ENCODE measurements at regions not wholly inside any gene's neighbourhood (a gene's known extent, or its start where the extent isn't known, plus 50 kb on each side); places are given as distances from the start of the nearest gene placed in this dataset.

DNA sequence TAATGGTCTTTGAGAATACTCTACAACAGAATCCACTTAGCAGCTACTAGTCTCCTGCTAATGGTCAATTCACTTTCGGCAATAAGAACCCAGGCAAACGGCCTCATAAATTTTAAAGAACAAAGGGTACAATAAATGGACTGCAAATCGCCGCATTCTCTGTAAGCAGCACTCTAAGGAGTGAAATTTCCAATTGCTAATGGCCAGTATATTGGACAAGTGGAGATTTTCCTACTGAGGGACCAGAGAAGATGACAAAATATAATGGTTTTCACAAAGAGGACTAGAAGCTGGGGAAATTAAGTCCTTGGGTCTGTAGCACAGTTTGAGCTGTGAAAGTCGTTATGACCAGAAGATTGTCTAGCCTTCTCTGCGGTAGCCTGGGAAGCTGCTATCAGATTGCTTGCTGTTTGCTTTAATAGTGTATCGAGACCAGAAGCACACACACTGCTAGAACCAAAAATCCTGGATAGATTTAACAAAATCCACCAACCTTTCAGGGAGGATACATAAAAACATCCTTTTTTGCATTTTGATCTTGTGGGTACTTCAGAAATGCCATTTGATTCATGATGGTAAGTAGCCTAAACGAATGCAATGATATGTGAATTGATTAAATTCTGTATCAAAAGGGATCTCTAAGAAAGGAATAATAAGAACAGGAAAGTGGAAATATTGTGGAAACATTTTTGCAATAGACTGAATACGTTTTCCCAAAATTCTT, 53.6 kb upstream of the ATP8B1 start:
- 43% methylated on average over 6 of the region's 9 CpGs for WGBS (ENCODE audit: insufficient coverage)
- no peak for DNase-seq
- H3K27ac ChIP-seq (ENCODE audit: low read length), result no peak overlapping the region
- H3K36me3 ChIP-seq (ENCODE audit: control insufficient read depth, insufficient read depth, low read length), result no peaks in the 10 kb centered on the region
- no peaks in the 10 kb centered on the region for H3K27me3 ChIP-seq (ENCODE audit: control insufficient read depth, insufficient read depth, low read length)
- no peaks in the 10 kb centered on the region for H3K4me1 ChIP-seq (ENCODE audit: control insufficient read depth, insufficient read depth, low read length)
- no peak overlapping the region for H3K4me3 ChIP-seq (ENCODE audit: low read length)
- no peaks in the 10 kb centered on the region for H3K9me3 ChIP-seq (replicated peaks; ENCODE audit: control insufficient read depth, low read depth, low read length)

DNA sequence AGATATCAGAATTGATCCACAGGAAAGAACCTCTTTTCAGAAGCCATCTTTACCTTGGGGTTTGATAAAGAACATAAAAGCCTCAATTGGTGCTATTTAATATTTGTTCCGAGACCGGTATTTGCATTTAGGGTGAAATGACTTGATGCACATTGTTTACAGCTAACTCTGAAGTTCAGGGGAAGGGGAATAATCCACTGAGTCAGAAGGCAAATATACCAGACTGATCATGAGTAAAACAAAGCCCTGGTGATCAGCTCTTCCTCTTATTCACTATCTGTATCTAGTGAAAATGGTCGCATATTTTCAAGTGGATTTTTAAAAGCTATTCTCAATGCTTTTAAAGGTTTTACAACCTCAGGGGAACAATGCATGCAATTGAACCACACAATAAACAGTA, 53.0 kb upstream of the ATP8B1 start:
- no peak overlapping the region for H3K27ac ChIP-seq (ENCODE audit: low read length)
- no peaks in the 10 kb centered on the region for H3K36me3 ChIP-seq (ENCODE audit: control insufficient read depth, insufficient read depth, low read length)
- no peak overlapping the region for H3K4me3 ChIP-seq (ENCODE audit: low read length)
- no peaks in the 10 kb centered on the region for H3K9me3 ChIP-seq (replicated peaks; ENCODE audit: control insufficient read depth, low read depth, low read length)
- no peaks in the 10 kb centered on the region for H3K27me3 ChIP-seq (ENCODE audit: control insufficient read depth, insufficient read depth, low read length)
- WGBS (ENCODE audit: insufficient coverage), result no CpG with 5 or more reads among the region's 3 CpGs
- no peak for DNase-seq
- H3K4me1 ChIP-seq (ENCODE audit: control insufficient read depth, insufficient read depth, low read length), result no peaks in the 10 kb centered on the region

DNA sequence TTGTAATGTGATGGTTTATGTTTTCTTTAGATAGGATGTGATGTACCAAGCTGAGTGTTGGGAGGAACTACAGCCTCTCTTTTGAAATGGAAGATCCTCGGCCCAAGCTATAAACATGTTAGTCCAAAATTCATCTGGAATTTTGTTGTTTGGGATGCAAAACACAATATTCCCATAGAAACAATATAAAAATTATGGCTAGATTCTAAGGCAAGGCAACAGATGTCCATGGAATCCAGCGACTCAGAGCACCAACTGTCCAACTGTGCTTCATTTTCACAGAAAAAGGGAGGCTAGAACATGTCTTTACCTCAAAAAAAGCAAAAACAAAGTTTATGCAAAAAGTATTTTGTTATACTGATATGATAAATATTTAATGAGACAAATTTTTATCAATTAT, 52.4 kb upstream of the ATP8B1 start:
- H3K27me3 ChIP-seq (ENCODE audit: control insufficient read depth, insufficient read depth, low read length), result no peaks in the 10 kb centered on the region
- no peak overlapping the region for H3K4me3 ChIP-seq (ENCODE audit: low read length)
- H3K4me1 ChIP-seq (ENCODE audit: control insufficient read depth, insufficient read depth, low read length), result no peaks in the 10 kb centered on the region
- DNase-seq, result peak; percentile 69
- WGBS (ENCODE audit: insufficient coverage), result no CpG with 5 or more reads among the region's 2 CpGs
- no peaks in the 10 kb centered on the region for H3K9me3 ChIP-seq (replicated peaks; ENCODE audit: control insufficient read depth, low read depth, low read length)
- H3K36me3 ChIP-seq (ENCODE audit: control insufficient read depth, insufficient read depth, low read length), result no peaks in the 10 kb centered on the region
- H3K27ac ChIP-seq (ENCODE audit: low read length), result no peak overlapping the region

DNA sequence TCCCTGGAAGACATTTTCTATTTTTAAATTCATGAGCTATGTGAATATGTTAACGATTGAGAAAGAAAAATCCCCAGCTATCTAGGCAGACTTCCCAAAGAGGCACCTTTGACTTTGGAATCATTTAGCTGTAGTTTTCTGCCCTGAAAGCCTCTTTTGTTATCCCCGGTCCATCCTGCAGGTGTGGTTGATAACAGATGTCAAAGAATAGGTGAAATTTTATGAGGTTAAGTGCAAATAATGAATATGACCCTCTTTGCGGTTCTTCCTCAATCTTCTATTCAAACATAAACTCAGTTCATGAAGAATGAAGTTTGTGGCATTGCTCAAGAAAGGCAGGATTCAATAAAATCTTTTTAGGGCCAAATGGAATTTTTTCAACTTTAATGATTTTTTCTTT, 51.6 kb upstream of the ATP8B1 start:
- Histone ChIP-seq H3K9me3 (replicated peaks; ENCODE audit: control insufficient read depth, low read depth, low read length) (no peaks in the 10 kb centered on the region), H3K36me3 (ENCODE audit: control insufficient read depth, insufficient read depth, low read length) (no peaks in the 10 kb centered on the region), H3K4me1 (ENCODE audit: control insufficient read depth, insufficient read depth, low read length) (no peaks in the 10 kb centered on the region), H3K27ac (ENCODE audit: low read length) (no peak overlapping the region), H3K4me3 (ENCODE audit: low read length) (no peak overlapping the region), H3K27me3 (ENCODE audit: control insufficient read depth, insufficient read depth, low read length) (no peaks in the 10 kb centered on the region)
- no CpG with 5 or more reads among the region's 3 CpGs for WGBS (ENCODE audit: insufficient coverage)
- peak; percentile 16 for DNase-seq

DNA sequence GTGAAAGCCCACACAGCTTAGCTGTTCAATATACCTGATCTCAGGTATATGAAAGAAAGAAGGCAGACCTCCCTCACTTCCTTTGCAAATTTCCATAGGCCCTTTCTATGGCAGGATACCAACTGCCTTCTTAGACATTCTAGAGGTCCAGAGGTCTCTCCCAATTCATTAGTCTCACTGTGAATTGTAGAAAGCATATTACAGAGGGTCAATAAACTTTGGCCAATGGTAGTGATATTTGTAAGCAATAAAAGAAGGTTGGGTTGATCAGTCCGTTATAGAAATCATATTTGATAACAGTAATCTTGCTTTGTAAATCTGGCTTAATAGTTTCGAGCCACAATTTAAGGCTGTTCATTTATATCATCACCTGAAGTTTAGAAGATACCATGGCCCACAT, 50.7 kb upstream of the ATP8B1 start:
- DNase-seq, result no peak
- Histone ChIP-seq H3K4me3 (ENCODE audit: low read length) (no peak overlapping the region), H3K27ac (ENCODE audit: low read length) (no peak overlapping the region), H3K9me3 (replicated peaks; ENCODE audit: control insufficient read depth, low read depth, low read length) (no peaks in the 10 kb centered on the region), H3K4me1 (ENCODE audit: control insufficient read depth, insufficient read depth, low read length) (no peaks in the 10 kb centered on the region), H3K27me3 (ENCODE audit: control insufficient read depth, insufficient read depth, low read length) (no peaks in the 10 kb centered on the region), H3K36me3 (ENCODE audit: control insufficient read depth, insufficient read depth, low read length) (no peaks in the 10 kb centered on the region)
- no CpG with 5 or more reads among the region's 2 CpGs for WGBS (ENCODE audit: insufficient coverage)

DNA sequence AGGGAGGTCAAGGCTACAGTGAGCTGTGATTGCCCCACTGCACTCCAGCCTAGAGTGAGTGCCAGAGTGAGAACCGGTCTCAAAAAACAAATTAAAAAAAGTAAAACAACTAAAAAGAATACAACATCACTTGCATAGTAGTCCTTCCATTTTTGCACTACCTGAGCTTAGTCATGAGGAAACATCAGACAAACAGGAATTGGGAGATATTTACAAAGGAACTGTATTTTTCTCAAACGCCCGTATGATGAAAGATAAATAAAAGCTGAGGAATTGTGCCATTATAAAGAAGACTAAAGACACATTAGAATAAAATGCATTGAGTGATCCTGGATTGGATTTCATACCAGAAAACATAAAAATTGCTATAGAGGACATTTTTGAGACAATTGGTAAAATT, 50.0 kb upstream of the ATP8B1 start:
- no peaks in the 10 kb centered on the region for H3K9me3 ChIP-seq (replicated peaks; ENCODE audit: control insufficient read depth, low read depth, low read length)
- H3K27ac ChIP-seq (ENCODE audit: low read length), result no peak overlapping the region
- H3K4me3 ChIP-seq (ENCODE audit: low read length), result no peak overlapping the region
- no peaks in the 10 kb centered on the region for H3K27me3 ChIP-seq (ENCODE audit: control insufficient read depth, insufficient read depth, low read length)
- WGBS (ENCODE audit: insufficient coverage), result no CpG with 5 or more reads among the region's 3 CpGs
- H3K4me1 ChIP-seq (ENCODE audit: control insufficient read depth, insufficient read depth, low read length), result no peaks in the 10 kb centered on the region
- DNase-seq, result no peak
- no peaks in the 10 kb centered on the region for H3K36me3 ChIP-seq (ENCODE audit: control insufficient read depth, insufficient read depth, low read length)
